ENCODE measurements at regions not wholly inside any gene's neighbourhood (a gene's known extent, or its start where the extent isn't known, plus 50 kb on each side); places are given as distances from the start of the nearest gene placed in this dataset.
"Not testable (repeated sequence)": the region's sequence is repeated elsewhere in the genome, so short reads cannot be mapped to it uniquely, and the experiment has no call there.

DNA sequence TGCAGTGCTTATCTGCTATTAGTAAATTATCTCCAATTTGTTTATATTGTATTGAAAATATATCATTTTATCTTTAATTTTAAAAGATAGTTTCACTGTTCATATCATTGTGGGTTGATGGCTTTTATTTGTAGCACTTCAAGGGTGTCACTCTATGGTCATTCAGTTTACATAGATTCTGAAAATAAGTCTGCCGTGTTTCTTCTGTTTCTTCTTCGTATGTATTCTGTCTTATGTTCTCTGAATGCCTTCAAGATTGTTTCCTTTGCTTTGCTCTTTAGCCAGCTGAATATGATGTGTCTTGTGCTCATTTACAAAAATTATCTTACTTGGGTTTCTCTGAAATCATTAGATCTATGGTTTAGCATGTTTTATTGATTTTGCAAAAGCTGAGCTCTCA is 359.9 kb downstream of the CYLC2 start:
- WGBS (ENCODE audit: low lambda C conversion rate) = 2% methylated on average over 2 of the region's 2 CpGs
- intact Hi-C loops (cut with micrococcal nuclease; ENCODE audit: unreplicated experiment) = no loop called here
- CTCF ChIA-PET (ENCODE audit: low intra/inter-chr PET ratio, low total read pairs) = no interaction called here
- H3K9ac ChIP-seq (ENCODE audit: insufficient read depth, low read depth, low read length) = no peak overlapping the region
- H3K9me3 ChIP-seq (ENCODE audit: low read length) = peaks cover 23% of the 10 kb centered on the region
- no peak overlapping the region for H3K27ac ChIP-seq (ENCODE audit: extremely low read length, insufficient read depth, low read length)
- H2AFZ ChIP-seq (ENCODE audit: low read length) = no peak overlapping the region
- TF ChIP-seq ZNF17 (CRISPR knock-in tag; IDR thresholded peaks at IDR 0.05) (no peak), HNRNPL (IDR thresholded peaks at IDR 0.05; ENCODE audit: low read depth, low read length) (no peak), ZFP1 (CRISPR knock-in tag; IDR thresholded peaks at IDR 0.05) (no peak), IKZF4 (CRISPR knock-in tag; IDR thresholded peaks at IDR 0.05; ENCODE audit: borderline replicate concordance, low read depth, not compliant biosample characterization) (no peak), ZNF317 (CRISPR knock-in tag; IDR thresholded peaks at IDR 0.05) (peak; percentile 59; the same call in 1 of the 2 replicates), ZMYM2 (CRISPR knock-in tag; IDR thresholded peaks at IDR 0.05) (no peak)
- no peak for DNase-seq (ENCODE audit: low spot score)
- no peaks in the 10 kb centered on the region for H3K4me1 ChIP-seq (ENCODE audit: insufficient read depth, low read length)
- H4K20me1 ChIP-seq (ENCODE audit: insufficient read depth, low read length) = no peaks in the 10 kb centered on the region
- ATAC-seq = no peak
- H3K4me3 ChIP-seq (replicated peaks in 1 of 3; ENCODE audit: insufficient read depth in 1 of 3, low read depth in 2 of 3, low read length in 3 of 3) = no peak overlapping the region
- no peaks in the 10 kb centered on the region for H3K79me2 ChIP-seq (ENCODE audit: insufficient read depth, low read length)
- BruUV-seq (replicated peaks) = no TSS peak
- no peaks in the 10 kb centered on the region for H3K36me3 ChIP-seq (replicated peaks in 1 of 2; ENCODE audit: control insufficient read depth in 1 of 2, insufficient read depth in 2 of 2, low read length in 2 of 2)
- POLR2A ChIA-PET = no interaction called here
- no peak for FAIRE-seq
- H3K4me2 ChIP-seq (ENCODE audit: low read depth, low read length) = no peak overlapping the region
- H3K27me3 ChIP-seq (ENCODE audit: control insufficient read depth in 1 of 2, insufficient read depth in 2 of 2, low read length in 2 of 2) = no peaks in the 10 kb centered on the region
- in situ Hi-C loops (cut with HindIII; ENCODE audit: extremely low pct_ligation_motif_present, low pct_unique_long_range_greater_than_20kb) = no loop called here

DNA sequence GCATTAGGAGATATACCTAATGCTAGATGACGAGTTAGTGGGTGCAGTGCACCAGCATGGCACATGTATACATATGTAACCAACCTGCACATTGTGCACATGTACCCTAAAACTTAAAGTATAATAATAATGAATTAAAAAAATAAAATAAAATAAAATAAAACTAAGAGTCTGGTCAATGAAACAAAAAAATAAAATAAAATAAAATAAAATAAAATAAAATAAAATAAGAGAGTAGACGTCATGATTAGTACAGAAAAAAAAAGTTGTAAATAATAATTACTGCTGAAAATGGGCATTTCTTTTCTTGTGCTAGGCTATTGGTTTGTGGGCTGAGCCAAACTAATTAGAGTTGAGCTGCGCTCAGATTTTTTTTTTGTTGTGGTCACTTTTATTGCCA is 362.8 kb downstream of the CYLC2 start:
- H3K4me1 ChIP-seq (ENCODE audit: insufficient read depth, low read length); H3K79me2 ChIP-seq (ENCODE audit: insufficient read depth, low read length); H3K27me3 ChIP-seq (ENCODE audit: control insufficient read depth in 1 of 2, insufficient read depth in 2 of 2, low read length in 2 of 2); CTCF ChIA-PET (ENCODE audit: low intra/inter-chr PET ratio, low total read pairs); ATAC-seq; BruUV-seq (replicated peaks); H3K27ac ChIP-seq (ENCODE audit: extremely low read length, insufficient read depth, low read length); DNase-seq (ENCODE audit: low spot score); H3K9ac ChIP-seq (ENCODE audit: insufficient read depth, low read depth, low read length); POLR2A ChIA-PET; in situ Hi-C loops (cut with HindIII; ENCODE audit: extremely low pct_ligation_motif_present, low pct_unique_long_range_greater_than_20kb); H4K20me1 ChIP-seq (ENCODE audit: insufficient read depth, low read length); H3K4me2 ChIP-seq (ENCODE audit: low read depth, low read length); FAIRE-seq; H3K36me3 ChIP-seq (replicated peaks in 1 of 2; ENCODE audit: control insufficient read depth in 1 of 2, insufficient read depth in 2 of 2, low read length in 2 of 2); H3K4me3 ChIP-seq (replicated peaks in 1 of 3; ENCODE audit: insufficient read depth in 1 of 3, low read depth in 2 of 3, low read length in 3 of 3); intact Hi-C loops (cut with micrococcal nuclease; ENCODE audit: unreplicated experiment); H2AFZ ChIP-seq (ENCODE audit: low read length): not testable (repeated sequence)
- H3K9me3 ChIP-seq (ENCODE audit: low read length) = peaks cover 35% of the 10 kb centered on the region
- 38% methylated on average over 3 of the region's 3 CpGs for WGBS (ENCODE audit: low lambda C conversion rate)
